ENCODE measurements at regions not wholly inside any gene's neighbourhood (a gene's known extent, or its start where the extent isn't known, plus 50 kb on each side); places are given as distances from the start of the nearest gene placed in this dataset.
"Not testable (repeated sequence)": the region's sequence is repeated elsewhere in the genome, so short reads cannot be mapped to it uniquely, and the experiment has no call there.

DNA sequence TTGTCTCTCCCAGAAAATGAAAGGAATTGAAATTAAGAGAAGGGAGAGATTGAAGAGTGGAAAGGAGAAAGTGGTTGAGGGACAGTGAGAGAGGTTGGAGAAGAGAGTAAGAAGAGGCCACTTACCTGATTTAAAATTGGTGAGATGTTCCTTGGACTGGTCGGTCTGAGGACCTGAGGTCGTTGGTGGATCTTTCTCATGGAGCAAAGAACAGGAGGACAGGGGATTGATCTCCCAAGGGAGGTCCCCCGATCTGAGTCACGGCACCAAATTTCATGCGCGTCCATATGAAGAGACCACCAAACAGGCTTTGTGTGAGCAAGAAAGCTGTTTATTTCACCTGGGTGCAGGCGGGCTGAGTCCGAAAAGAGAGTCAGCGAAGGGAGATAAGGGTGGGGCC, 415.7 kb upstream of the EPHA7 start:
- WGBS (ENCODE audit: low lambda C conversion rate): 51% methylated on average over 9 of the region's 9 CpGs
- CTCF ChIA-PET; H3K27ac ChIP-seq (ENCODE audit: low read depth in 2 of 2, low read length in 1 of 2); H3K9me2 ChIP-seq; H4K20me1 ChIP-seq (ENCODE audit: insufficient read depth); H2AFZ ChIP-seq (ENCODE audit: low read depth); H3K4me3 ChIP-seq (ENCODE audit: low read depth in 2 of 2, low read length in 1 of 2); H3K9ac ChIP-seq; H3K4me1 ChIP-seq (ENCODE audit: control insufficient read depth in 1 of 2, insufficient read depth in 2 of 2, low read depth in 1 of 2, low read length in 1 of 2); DNase-seq; H3K79me2 ChIP-seq (ENCODE audit: insufficient read depth); POLR2A ChIA-PET; H3F3A ChIP-seq (replicated peaks; ENCODE audit: insufficient read depth); H3K27me3 ChIP-seq (ENCODE audit: insufficient read depth); H3K4me2 ChIP-seq; H3K9me3 ChIP-seq; H3K36me3 ChIP-seq (replicated peaks in 1 of 2; ENCODE audit: control insufficient read depth in 1 of 2, insufficient read depth in 2 of 2, low read length in 1 of 2): not testable (repeated sequence)

DNA sequence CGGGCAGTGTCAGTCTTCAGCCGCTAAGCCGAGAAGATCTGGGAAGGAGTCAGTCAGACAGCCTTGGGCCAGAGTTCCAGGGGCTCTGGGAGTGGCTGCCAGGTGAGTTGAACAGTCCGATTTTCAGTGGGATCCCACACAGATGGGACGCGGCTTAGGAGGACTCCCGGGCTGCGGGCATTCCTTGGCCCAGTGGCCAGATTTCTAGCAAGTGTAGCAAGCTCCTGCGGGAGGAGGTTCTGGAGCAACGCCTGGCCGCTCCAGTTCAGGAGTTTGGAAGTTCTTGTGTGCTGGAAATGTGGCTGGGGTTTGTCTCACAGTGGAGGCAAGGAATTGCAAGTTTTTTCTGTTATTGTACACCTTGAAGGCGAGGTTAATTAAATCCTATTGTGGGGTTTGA, 414.0 kb upstream of the EPHA7 start:
- WGBS (ENCODE audit: low lambda C conversion rate): 14% methylated on average over 5 of the region's 12 CpGs
- H3K79me2 ChIP-seq (ENCODE audit: insufficient read depth); H3K4me1 ChIP-seq (ENCODE audit: control insufficient read depth in 1 of 2, insufficient read depth in 2 of 2, low read depth in 1 of 2, low read length in 1 of 2); H3K9me3 ChIP-seq; DNase-seq; H3K27me3 ChIP-seq (ENCODE audit: insufficient read depth); CTCF ChIA-PET; H3K9ac ChIP-seq; H2AFZ ChIP-seq (ENCODE audit: low read depth); H3K4me3 ChIP-seq (ENCODE audit: low read depth in 2 of 2, low read length in 1 of 2); H3F3A ChIP-seq (replicated peaks; ENCODE audit: insufficient read depth); POLR2A ChIA-PET; H3K4me2 ChIP-seq; H3K36me3 ChIP-seq (replicated peaks in 1 of 2; ENCODE audit: control insufficient read depth in 1 of 2, insufficient read depth in 2 of 2, low read length in 1 of 2); H4K20me1 ChIP-seq (ENCODE audit: insufficient read depth); H3K27ac ChIP-seq (ENCODE audit: low read depth in 2 of 2, low read length in 1 of 2); H3K9me2 ChIP-seq: not testable (repeated sequence)

DNA sequence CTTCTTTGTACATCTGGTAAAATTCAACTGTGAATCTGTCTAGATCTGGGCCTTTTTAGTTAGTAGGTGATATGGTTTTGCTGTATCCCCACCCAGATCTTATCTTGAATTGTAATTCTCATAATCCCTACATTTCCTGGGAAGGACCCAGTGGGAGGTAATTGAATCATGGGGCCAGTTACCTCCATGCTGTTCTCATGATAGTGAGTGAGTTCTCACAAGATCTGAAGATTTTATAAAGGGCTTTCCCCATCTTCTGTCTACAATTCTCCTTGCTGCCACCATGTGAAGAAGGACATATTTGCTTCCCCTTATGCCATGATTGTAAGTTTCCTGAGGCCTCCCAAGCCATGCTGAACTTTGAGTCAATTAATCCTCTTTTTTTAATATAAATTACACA, 410.4 kb upstream of the EPHA7 start:
- H3K9me3 ChIP-seq; DNase-seq; H3K4me3 ChIP-seq (ENCODE audit: low read depth in 2 of 2, low read length in 1 of 2); POLR2A ChIA-PET; H3F3A ChIP-seq (replicated peaks; ENCODE audit: insufficient read depth); H3K36me3 ChIP-seq (replicated peaks in 1 of 2; ENCODE audit: control insufficient read depth in 1 of 2, insufficient read depth in 2 of 2, low read length in 1 of 2); H3K27me3 ChIP-seq (ENCODE audit: insufficient read depth); H3K4me1 ChIP-seq (ENCODE audit: control insufficient read depth in 1 of 2, insufficient read depth in 2 of 2, low read depth in 1 of 2, low read length in 1 of 2); H3K9me2 ChIP-seq; H3K27ac ChIP-seq (ENCODE audit: low read depth in 2 of 2, low read length in 1 of 2); H4K20me1 ChIP-seq (ENCODE audit: insufficient read depth); H2AFZ ChIP-seq (ENCODE audit: low read depth); H3K4me2 ChIP-seq; H3K9ac ChIP-seq; H3K79me2 ChIP-seq (ENCODE audit: insufficient read depth): not testable (repeated sequence)
- CTCF ChIA-PET: interaction anchor here (0.8 kb wide), 1 partner anchor 1649 kb away, joined by 3 read pairs; no protein-coding TSS in a partner anchor

DNA sequence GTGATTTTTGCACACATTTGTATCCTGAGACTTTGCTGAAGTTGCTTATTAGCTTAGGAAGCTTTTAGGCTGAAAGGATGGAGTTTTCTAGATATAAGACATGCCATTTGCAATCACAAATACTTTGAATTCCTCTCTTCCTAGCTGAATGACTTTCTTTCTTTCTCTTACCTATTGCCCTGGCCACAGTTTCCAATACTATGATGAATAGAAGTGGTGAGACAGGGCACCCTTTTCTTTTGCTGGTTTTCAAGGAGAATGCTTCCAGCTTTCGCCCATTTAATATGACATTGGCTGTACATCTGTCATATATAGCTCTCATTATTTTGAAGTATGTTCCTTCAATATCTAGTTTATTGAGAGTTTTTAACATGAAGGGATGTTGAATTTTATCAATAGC, 409.6 kb upstream of the EPHA7 start:
- no peak for DNase-seq
- CTCF ChIA-PET: interaction anchor here (0.8 kb wide), 1 partner anchor 1649 kb away, joined by 3 read pairs; no protein-coding TSS in a partner anchor
- no peak for TF ChIP-seq EP300 (IDR thresholded peaks at IDR 0.05; ENCODE audit: borderline replicate concordance in 1 of 2, low read depth in 1 of 2, low read length in 1 of 2)
- TF ChIP-seq ELF1 (IDR thresholded peaks at IDR 0.05): no peak
- no peak for TF ChIP-seq FOSL2 (IDR thresholded peaks at IDR 0.05; ENCODE audit: borderline replicate concordance, low read depth)
- TF ChIP-seq, protein P1, sequence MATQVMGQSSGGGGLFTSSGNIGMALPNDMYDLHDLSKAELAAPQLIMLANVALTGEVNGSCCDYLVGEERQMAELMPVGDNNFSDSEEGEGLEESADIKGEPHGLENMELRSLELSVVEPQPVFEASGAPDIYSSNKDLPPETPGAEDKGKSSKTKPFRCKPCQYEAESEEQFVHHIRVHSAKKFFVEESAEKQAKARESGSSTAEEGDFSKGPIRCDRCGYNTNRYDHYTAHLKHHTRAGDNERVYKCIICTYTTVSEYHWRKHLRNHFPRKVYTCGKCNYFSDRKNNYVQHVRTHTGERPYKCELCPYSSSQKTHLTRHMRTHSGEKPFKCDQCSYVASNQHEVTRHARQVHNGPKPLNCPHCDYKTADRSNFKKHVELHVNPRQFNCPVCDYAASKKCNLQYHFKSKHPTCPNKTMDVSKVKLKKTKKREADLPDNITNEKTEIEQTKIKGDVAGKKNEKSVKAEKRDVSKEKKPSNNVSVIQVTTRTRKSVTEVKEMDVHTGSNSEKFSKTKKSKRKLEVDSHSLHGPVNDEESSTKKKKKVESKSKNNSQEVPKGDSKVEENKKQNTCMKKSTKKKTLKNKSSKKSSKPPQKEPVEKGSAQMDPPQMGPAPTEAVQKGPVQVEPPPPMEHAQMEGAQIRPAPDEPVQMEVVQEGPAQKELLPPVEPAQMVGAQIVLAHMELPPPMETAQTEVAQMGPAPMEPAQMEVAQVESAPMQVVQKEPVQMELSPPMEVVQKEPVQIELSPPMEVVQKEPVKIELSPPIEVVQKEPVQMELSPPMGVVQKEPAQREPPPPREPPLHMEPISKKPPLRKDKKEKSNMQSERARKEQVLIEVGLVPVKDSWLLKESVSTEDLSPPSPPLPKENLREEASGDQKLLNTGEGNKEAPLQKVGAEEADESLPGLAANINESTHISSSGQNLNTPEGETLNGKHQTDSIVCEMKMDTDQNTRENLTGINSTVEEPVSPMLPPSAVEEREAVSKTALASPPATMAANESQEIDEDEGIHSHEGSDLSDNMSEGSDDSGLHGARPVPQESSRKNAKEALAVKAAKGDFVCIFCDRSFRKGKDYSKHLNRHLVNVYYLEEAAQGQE (IDR thresholded peaks at IDR 0.05; ENCODE audit: low read depth, low read length): no peak
- no peak for TF ChIP-seq YY1 (IDR thresholded peaks at IDR 0.05; ENCODE audit: low read depth)
- no peak for TF ChIP-seq RAD21 (IDR thresholded peaks at IDR 0.05; ENCODE audit: low read length)
- no peak for TF ChIP-seq EZH2phosphoT487 (IDR thresholded peaks at IDR 0.05; ENCODE audit: borderline replicate concordance, low read depth)
- TF ChIP-seq, protein P2, sequence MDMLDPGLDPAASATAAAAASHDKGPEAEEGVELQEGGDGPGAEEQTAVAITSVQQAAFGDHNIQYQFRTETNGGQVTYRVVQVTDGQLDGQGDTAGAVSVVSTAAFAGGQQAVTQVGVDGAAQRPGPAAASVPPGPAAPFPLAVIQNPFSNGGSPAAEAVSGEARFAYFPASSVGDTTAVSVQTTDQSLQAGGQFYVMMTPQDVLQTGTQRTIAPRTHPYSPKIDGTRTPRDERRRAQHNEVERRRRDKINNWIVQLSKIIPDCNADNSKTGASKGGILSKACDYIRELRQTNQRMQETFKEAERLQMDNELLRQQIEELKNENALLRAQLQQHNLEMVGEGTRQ (IDR thresholded peaks at IDR 0.05; ENCODE audit: borderline replicate concordance, low read depth, low read length): no peak
- TF ChIP-seq, protein P3, sequence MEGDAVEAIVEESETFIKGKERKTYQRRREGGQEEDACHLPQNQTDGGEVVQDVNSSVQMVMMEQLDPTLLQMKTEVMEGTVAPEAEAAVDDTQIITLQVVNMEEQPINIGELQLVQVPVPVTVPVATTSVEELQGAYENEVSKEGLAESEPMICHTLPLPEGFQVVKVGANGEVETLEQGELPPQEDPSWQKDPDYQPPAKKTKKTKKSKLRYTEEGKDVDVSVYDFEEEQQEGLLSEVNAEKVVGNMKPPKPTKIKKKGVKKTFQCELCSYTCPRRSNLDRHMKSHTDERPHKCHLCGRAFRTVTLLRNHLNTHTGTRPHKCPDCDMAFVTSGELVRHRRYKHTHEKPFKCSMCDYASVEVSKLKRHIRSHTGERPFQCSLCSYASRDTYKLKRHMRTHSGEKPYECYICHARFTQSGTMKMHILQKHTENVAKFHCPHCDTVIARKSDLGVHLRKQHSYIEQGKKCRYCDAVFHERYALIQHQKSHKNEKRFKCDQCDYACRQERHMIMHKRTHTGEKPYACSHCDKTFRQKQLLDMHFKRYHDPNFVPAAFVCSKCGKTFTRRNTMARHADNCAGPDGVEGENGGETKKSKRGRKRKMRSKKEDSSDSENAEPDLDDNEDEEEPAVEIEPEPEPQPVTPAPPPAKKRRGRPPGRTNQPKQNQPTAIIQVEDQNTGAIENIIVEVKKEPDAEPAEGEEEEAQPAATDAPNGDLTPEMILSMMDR (IDR thresholded peaks at IDR 0.05): no peak
- no peak for TF ChIP-seq TAF1 (IDR thresholded peaks at IDR 0.05; ENCODE audit: borderline replicate concordance, low read depth, low read length)
- TF ChIP-seq SMC3 (IDR thresholded peaks at IDR 0.05; ENCODE audit: low read depth, low read length): no peak

More for the DNA sequence above, 409.6 kb upstream of the EPHA7 start:
- H2AFZ ChIP-seq (ENCODE audit: low read depth): no peak overlapping the region
- H3K9me3 ChIP-seq: no peaks in the 10 kb centered on the region
- no peaks in the 10 kb centered on the region for H3K79me2 ChIP-seq (ENCODE audit: insufficient read depth)
- no peaks in the 10 kb centered on the region for H3K4me1 ChIP-seq (ENCODE audit: control insufficient read depth in 1 of 2, insufficient read depth in 2 of 2, low read depth in 1 of 2, low read length in 1 of 2)
- H3K4me3 ChIP-seq (ENCODE audit: low read depth in 2 of 2, low read length in 1 of 2): no peak overlapping the region
- POLR2A ChIA-PET: no interaction called here
- no peaks in the 10 kb centered on the region for H3K9me2 ChIP-seq
- H3K4me2 ChIP-seq: no peak overlapping the region
- H3K27ac ChIP-seq (ENCODE audit: low read depth in 2 of 2, low read length in 1 of 2): no peak overlapping the region
- H4K20me1 ChIP-seq (ENCODE audit: insufficient read depth): no peaks in the 10 kb centered on the region
- no peaks in the 10 kb centered on the region for H3K27me3 ChIP-seq (ENCODE audit: insufficient read depth)
- no peaks in the 10 kb centered on the region for H3K36me3 ChIP-seq (replicated peaks in 1 of 2; ENCODE audit: control insufficient read depth in 1 of 2, insufficient read depth in 2 of 2, low read length in 1 of 2)
- 0% methylated on average over 1 of the region's 1 CpG for WGBS (ENCODE audit: low lambda C conversion rate)
- no peaks in the 10 kb centered on the region for H3F3A ChIP-seq (replicated peaks; ENCODE audit: insufficient read depth)
- H3K9ac ChIP-seq: no peak overlapping the region

Measured in SK-N-SH (cell line).